ENCODE measurements at regions not wholly inside any gene's neighbourhood (a gene's known extent, or its start where the extent isn't known, plus 50 kb on each side); places are given as distances from the start of the nearest gene placed in this dataset.

DNA sequence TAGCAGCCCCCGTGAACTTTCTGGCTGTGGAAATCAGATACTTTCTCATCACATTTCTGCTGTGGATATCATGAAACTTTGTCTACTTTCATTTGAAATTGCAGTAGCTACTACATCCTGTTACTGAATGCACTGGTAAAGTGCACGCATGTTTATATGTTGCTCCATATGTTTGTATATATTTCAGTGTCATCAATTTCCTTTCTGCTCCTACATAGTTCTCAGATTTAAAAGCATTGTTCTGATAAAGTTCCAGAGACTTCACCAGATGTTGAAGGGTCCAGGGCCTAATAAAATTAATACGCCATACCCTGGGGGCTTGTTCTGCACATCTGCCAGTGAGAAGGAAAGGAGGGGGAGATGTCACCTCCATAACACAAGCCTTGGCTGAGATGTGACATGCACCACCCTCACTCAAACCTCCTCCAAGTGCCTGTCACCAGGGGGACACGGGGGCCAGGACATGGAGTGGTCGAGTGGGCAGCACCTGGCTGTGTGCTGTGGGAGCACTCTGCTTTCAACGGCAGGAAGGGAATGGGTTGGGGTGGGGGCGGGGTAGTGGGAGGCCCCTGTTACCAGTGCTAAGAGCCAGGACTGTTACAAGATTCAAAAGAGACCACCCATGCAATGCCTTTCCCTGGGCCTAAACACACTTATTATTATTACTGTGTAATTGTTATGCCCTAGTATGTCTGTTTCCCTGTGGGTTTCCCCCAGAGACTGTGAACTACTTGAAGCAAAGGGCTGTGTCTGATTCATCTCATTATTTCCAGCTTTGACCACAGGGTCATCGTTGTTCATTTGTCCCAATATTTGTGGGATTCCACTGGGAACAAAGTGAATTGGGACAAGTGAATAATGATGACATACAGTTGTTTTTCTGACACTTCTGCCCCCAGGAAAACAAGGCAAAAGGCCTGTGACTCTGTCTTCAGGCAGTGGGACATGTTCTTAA, 193.4 kb downstream of the FOXL1 start:
- DNase-seq (ENCODE audit: low read depth in 2 of 2) = no peak

DNA sequence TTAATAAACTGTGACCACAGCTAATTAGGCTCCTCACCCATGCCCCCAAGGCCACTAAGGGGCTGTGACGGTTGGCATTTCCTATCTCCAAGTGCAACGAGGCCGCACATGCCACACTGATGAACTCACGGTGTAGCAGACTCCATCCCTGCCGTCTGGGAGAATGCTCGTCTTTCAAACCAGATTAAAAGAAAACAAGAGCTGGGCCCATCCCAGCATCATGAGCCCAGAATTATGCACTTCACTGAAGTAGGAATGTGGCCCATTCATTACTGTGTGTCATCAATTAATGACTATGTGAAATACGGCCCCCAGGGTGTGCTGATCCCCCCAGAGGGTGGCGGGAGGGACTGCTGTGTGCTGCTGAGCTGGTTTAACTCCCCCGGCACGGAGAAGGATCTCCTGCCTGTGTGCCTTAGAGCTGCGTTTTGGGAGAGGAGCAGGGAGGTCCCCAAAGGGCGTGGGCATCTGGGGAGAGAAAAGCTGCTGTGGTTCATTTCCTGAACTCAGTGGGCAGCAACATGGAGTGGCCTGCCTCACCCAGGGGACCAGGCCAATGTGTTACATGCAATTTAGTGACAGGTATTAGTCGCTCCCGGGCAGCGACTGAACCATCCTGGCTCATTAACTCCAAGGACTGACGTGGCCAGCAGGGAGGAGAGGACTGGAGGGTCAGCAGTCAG, 194.5 kb downstream of the FOXL1 start:
- DNase-seq (ENCODE audit: low read depth in 2 of 2) = no peak

DNA sequence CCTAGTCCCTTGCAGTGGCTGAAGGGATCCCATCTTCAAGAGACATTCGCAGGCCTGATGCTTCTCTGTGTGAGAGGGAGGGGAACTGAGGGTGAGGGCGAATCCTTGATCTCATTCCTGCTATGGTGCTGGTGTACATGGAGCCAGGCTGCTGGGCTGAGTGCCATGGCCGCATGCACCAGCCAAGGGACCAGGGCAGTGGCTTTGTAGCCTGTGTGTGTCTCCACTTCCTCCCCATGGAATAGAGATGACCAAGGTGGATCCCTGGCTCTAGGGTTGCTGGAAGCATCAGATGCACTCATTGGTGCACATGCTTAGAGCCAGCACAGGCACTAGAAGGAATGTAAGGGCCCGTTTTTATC, 195.0 kb downstream of the FOXL1 start:
- no peak for DNase-seq (ENCODE audit: low read depth in 2 of 2)

DNA sequence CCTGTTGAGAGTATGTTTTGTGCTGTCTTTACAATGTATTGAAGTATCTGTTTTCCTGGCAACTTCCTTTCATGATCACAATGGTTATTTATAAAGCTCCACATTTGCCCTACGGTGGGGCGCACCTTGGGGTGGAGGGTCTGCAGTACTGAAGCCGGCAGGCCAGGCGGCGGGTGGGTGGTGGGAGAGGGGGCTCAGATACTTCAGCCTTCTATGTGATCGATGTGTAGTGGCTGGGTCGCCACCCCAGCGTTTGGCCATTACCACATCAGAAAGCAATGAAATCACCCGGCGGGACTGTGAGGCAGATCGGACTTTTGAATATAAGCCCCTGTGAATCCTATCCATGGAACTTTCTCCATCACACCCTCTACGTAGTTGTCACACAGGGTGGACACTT, 196.6 kb downstream of the FOXL1 start:
- DNase-seq (ENCODE audit: low read depth in 2 of 2) = no peak

DNA sequence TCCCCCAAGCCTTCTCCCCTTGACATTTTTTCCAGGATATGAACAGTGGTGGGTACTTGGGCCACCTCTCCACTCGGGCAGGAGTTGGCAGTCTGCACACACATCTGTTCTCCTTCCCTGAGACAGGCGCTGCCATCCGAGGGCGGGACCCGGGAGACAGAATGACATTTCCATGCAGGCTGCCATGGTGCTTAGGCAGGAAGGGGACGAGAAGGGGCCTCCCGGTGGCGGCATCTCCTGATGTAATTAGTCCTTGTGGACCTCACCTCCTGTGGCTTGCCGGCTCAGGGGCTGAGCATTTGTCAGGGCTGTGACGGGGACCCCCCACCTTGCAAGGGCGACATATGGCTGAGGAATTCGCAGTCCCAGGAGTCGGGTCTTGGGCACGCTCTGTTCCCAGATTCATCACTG, 197.2 kb downstream of the FOXL1 start:
- DNase-seq (ENCODE audit: low read depth in 2 of 2) = no peak

DNA sequence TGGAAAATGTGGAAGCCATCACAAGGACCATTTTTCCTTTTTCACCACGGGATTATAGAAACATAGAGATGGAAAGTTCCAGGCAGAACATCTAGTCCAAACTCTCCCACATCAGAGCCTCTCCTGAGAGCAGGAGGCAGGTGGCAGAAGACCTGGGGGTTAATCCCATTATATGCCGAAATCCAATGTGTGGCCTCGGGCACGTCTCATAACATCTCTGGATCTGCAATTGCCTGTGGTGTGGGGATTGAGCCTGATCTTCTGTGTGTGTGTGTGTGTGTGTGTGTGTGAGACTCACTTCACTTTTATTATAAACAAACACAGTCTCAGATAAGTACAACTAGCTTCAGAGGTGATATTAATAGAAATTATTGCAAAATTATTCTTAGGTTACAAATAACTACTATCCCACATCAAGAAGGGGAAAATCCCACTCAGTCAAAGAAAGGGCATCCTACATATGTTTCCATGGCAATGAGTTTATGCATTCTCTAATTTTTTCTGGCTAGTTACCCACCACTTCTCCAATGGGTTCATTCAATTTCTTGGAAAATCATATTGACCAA, 199.1 kb downstream of the FOXL1 start:
- DNase-seq (ENCODE audit: low read depth in 2 of 2) = no peak

DNA sequence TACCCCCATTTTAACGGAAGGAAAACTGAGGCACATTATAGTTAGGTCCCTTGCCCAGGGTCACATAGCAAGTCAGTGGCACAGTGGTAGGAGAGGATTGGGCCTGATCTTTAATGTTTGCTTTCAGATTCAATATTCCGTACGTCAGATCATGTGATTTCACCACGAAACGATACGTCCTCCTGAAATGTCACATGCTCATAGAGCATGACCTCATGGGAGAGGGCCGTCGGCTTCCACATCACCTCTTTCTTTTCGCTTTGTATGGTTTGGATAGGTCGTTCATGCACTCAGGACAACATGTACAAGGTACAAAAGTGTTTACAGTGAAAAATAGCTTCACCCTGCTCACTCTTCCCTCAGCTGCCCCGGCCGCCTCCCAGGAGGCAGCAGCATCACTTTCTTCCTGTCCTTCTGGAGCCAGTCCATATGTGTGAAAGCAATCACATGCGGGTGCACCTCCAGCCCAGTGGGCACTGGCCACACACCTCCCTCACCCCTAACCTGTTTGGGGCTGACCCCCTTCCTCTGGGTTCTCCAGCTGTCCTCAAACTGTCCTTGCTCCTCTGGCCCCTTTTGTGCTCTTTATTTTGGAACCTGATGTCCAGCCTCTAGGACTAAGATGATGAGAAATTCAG, 199.9 kb downstream of the FOXL1 start:
- DNase-seq (ENCODE audit: low read depth in 2 of 2) = no peak

DNA sequence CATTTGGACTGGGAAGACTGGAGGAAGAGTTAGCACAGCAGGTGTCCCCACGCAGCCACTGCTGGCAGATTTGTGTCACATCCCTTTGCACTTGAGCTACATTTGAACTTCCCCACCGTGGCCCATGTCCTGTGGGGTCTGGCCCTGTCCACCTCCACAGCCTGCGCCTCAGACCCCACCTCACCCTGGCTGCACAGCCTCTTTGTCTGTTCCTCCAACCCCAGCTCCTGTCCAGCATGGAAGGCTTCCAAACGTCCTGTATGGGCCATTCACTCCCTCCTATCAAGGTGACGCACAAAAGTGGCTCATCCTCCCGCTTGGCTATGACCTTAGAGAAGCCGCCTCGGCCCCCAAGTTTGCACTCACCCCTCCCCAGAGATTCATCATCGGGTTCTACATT, 200.6 kb downstream of the FOXL1 start:
- no peak for DNase-seq (ENCODE audit: low read depth in 2 of 2)

DNA sequence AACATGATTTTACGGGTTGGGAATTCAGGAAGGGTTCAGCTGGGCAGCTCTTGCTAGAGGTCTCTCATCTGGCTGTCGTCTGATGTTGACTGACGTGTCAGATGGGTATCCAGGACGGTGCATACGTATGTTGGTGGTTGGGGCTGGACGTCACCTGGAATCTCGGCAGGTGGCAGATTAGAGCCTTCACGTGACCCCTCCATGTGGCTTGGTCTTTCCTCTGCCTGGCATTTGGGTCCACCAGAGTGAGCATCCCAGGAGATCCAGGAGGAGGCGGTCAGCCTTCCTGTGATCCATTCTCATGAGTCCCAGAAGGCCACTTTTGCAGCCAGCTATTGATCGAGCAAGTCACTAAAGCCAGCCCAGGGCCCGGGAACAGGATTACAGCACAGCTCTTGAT, 202.7 kb downstream of the FOXL1 start:
- no peak for DNase-seq (ENCODE audit: low read depth in 2 of 2)

DNA sequence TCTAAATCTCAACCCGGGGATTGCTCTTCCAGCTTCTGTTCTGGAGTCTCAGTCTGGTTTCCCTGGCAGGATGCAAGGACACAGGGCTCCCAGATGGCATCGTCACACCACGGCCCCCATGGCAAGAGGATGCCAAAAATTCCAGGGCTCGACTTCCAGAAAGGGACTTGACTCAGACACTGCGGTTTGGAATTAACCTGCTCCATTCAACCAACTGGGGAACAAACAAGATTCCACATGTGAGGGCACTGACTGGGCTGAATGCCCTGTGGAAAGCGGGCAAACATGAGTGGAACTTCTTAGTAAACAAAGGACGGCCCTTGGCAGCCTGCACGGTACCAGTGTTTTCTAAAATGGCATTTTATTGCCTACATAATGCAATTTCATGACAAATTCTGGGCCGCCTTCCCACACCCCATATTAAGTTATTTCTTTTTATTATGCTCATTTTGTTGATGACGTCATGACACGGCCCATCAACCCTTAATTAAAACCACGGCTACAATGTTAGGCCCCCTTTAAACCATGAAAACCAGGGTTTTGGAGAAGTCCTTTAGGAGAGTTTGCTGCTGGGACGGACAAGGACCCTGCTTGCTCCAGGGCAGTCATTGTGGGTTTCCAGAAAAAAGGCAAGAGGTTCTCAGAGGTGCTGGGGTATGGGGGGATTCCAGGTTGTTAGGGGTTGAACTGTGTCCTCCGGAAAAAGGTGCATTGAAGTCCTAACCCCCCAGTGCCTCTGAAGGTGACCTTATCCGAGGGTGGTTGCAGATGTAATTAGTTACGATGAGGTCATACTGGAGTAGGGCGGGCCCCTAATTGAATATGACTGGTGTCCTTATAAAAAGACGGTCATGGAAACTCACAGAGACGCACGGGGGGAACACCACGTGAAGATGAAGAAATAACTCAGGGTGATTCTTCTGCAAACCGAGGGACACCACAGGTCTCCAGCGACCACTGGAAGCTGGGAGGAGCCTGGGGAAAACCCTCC, 205.6 kb downstream of the FOXL1 start:
- DNase-seq (ENCODE audit: low read depth in 2 of 2) = no peak

DNA sequence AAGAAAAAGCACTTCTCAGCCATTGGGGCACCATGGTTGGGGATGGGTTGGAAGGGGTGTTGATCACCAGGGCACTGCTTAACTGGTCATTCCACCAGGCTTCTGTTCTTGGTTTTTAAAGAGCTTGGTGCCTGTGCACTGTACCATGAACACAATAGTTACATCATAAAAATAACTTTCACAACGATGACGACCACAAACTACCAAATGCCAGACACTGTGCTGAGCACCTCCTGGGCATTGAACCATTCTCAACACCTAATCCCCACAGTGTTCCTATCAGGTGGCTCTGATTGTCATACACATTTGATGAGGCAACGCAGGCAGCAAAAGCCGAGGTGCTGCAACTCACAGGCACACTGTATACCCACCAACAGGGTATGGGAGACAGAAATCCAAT, 208.0 kb downstream of the FOXL1 start:
- no peak for DNase-seq (ENCODE audit: low read depth in 2 of 2)

DNA sequence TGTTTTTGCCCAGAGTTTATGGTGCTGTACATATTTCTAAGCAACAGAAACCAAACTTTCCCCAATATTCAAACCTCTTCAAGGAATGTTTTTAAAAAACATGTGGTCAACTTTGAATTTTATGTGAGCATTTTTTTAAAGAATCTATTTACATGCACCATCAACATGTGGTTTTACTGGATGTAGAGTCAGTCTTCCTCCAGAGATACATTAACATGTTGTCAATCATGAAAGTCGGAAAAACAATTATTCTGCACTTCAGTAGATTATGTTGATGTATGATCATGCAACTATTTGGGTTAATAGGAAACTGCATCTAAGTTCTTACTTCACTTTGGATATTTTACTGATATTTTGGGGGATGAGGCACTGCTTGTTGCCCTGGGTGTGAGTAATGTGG, 208.6 kb downstream of the FOXL1 start:
- no peak for DNase-seq (ENCODE audit: low read depth in 2 of 2)

DNA sequence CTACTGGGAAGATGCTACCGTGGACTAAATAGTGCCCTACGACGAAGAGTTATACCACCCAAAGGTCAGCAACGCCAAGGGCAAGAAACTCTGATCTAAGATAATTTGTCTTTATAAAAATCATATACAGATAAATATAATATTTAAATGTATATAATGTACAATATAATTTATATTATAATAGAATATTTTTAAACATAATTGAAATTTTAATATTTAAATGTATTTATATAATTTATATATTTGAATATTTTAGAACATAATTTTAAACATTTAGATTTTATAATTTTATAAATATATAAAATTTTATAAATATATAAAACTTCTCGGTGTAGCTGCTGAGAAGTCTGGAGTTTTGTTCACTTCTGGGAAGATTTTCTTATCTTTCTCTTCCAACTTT, 209.2 kb downstream of the FOXL1 start:
- no peak for DNase-seq (ENCODE audit: low read depth in 2 of 2)

DNA sequence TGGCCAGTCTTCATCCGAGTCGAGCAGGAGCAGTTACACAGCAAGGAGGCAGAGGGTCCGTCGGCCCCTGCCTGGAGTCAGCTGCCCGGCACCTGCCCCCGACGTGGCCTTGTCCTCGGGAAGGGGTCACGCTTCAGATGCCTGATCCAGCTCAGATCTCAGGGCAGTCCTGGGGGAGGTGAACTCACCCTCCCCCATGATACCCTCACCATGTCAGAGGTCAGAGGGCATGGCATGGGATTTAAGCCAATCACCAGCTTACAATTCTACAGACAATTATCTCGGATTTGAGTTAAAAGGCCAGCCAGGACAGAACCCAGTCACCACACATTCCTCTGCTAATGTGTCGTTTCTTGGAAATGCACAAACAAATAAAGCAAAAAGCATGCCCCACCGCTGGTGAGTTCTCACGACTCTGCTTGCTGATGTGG, 211.3 kb downstream of the FOXL1 start:
- DNase-seq (ENCODE audit: low read depth in 2 of 2) = no peak

DNA sequence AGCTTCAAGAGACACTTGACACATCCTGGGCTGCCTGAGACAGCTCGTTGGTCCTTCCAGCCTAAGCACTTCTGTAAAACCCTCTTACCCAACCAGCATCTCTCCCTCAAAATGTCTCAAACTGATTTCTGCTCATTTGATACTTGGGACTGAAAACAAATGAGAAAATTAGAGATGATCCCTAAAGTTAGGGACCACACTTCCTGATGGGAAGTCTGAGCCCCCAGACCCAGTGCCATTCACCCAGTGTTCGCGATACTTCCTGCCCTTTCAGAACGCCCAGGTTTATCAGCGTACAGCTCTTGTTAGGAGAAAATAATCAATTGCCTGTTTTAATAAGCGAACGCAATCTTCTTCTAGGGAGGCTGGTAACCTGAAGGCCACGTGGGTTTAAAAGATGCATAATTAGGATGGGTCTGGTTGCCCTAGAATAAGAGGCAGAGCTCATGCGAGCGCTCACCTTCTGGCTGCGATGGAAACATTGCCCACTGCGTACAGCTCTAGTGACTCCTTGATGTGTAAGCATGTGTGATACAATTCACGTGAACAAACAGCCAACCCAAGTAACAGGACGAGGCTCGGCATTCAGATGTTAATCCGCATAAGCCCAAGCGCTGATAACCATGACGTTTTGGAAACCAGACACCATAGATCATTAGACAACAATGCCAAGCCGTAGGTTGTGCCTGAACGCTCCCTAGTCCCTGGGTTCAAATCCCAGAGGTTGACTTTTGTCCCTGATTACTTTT, 213.1 kb downstream of the FOXL1 start:
- DNase-seq (ENCODE audit: low read depth in 2 of 2) = no peak

DNA sequence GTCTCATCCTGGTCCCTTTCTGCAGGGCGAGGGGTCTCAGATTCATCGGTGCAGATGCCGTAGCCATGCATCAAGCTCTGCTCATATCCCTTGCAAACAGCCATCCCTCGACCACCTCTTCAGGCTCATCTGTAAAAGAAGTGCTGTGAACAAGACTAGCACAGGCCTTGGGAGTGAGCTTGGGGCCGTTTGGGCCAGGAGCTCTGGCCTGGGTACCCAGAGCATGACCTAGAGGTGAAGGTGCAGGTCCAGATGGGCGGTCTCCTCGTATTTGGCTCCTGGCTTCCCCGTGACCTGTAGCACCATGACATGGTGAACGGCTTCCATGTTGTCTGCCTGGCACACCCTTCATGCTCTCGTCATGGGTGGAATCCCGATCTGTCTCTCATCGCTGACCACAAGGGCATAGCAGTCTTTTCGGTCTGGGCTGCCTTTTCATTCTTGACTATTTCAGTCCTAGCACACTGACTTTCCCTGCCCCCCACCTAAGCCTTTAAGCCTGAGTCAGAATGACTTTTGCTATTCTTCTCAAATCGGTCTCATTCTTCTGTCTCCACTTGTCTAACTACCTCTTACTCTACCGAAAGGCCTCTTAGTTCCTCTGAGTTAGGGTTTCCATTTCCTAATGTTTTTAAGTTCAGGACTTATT, 216.0 kb downstream of the FOXL1 start:
- no peak for DNase-seq (ENCODE audit: low read depth in 2 of 2)

DNA sequence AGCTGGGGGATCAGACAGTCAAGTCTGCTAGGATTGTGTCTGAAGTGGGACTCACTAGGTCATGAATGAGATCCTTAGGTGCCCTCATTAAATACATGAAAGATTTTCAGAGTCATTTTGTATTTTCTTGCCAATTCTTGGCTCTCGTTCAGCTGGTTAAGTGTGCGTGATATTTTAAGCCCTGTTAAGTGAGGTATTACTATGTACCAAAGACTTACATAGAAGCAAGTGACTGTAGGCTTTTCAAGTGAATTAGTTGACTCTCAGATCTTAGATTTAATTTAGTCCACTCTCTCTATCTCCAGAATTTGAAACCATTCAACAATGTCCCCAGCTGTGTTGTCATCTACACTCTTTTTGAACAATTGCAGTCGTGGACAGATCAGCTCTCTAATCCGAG, 219.4 kb downstream of the FOXL1 start:
- no peak for DNase-seq (ENCODE audit: low read depth in 2 of 2)

DNA sequence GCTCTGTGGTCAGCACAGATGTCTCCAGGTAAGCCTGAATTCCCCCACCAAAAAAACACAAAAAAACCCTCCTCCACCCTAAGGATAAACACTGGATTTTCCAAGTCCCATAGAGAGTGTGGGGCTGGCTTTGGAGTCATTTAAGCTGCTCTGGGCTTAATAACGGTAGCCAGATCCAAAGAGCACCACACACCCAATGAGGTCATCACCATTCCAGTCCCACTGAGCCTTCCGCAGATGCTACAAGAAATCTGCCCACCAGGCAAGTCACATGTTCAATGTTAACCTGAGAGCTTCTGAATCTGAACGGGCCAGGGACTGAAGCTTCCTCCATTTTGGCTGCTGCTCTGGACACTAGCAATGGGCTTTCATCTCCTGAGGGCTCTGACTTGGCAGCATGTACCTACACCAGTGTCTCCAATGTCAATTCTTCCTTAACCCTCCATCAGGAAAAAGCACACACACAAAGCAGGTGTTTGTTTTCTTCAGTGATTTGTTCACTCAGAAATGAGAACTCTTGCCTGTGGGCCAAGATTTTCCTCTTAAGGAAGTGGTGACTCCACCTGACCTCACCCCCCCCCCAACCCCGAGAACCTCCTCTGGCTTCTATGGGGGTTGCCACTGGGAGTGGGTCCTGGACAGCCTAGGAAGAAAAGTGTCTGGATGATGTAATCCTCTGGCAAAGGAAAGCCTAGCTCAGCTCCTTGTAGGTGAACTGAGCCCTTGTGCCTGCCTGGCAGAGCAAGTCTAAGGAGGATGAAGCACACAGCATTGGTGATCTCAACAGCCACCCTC, 220.1 kb downstream of the FOXL1 start:
- DNase-seq (ENCODE audit: low read depth in 2 of 2) = no peak

DNA sequence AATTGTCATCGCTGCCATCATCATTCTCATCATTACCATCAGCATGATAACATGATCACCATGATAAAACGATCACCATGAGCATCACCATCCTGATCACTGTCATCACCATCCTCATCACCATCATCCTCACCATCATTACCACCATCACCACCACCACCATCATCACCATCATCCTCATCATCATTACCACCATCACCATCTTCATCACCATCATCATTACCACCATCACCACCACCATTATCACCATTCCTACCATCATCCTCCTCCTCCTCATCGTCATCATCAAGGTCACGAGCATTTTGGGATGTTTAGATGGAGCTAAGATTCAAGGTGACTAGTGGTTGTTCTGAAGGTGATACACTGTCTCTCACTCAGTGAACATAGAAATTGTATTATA, 221.0 kb downstream of the FOXL1 start:
- no peak for DNase-seq (ENCODE audit: low read depth in 2 of 2)
